ENCODE measurements at regions not wholly inside any gene's neighbourhood (a gene's known extent, or its start where the extent isn't known, plus 50 kb on each side); places are given as distances from the start of the nearest gene placed in this dataset.
"Not testable (repeated sequence)": the region's sequence is repeated elsewhere in the genome, so short reads cannot be mapped to it uniquely, and the experiment has no call there.

GRCh38 chr6:9890469-9890868 lies 524.4 kb downstream of the TFAP2A start:
- DNase-seq, result no peak
- H3K9me3 Mint-ChIP-seq, result peaks cover 0 to 21% of the 10 kb centered on the region in 2 donors
- H3K27me3 Mint-ChIP-seq, result no peaks in the 10 kb centered on the region
- no peak overlapping the region for H3K4me3 Mint-ChIP-seq
- ATAC-seq, result no peak
- H3K4me1 Mint-ChIP-seq, result no peaks in the 10 kb centered on the region
- H3K27ac Mint-ChIP-seq, result no peak overlapping the region

DNA sequence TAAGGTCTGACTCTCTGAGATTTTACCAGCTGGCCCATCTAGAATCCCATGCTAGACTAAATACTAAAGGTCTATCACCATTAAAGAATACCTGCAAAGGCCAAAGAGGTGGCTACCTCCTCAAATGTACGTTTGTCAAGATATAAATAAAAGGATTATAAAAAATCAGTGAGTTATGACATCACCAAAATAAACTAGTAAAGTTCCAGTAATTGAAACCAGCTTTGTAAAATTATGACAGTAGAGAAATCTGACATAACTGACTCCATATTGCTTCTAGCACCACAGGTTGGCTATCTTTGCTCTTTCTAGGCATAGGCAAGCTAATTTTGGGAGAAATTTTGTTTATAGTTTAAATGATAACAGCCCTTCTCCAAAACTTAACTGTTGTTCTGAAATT lies 536.3 kb downstream of the TFAP2A start:
- H3K9me3 Mint-ChIP-seq, result peaks cover 4 to 31% of the 10 kb centered on the region in 2 donors
- H3K27me3 Mint-ChIP-seq, result no peaks in the 10 kb centered on the region
- H3K27ac Mint-ChIP-seq, result no peak overlapping the region
- ATAC-seq, result no peak
- no peak overlapping the region for H3K4me3 Mint-ChIP-seq
- no peak for DNase-seq
- no peaks in the 10 kb centered on the region for H3K4me1 Mint-ChIP-seq

GRCh38 chr6:9875605-9876353 lies 539.1 kb downstream of the TFAP2A start:
- ATAC-seq (no peak), DNase-seq (no peak)
- H3K4me1 Mint-ChIP-seq, result no peaks in the 10 kb centered on the region
- H3K9me3 Mint-ChIP-seq, result peaks cover 4 to 27% of the 10 kb centered on the region in 2 donors
- no peak overlapping the region for H3K27ac Mint-ChIP-seq
- H3K4me3 Mint-ChIP-seq, result no peak overlapping the region
- no peaks in the 10 kb centered on the region for H3K27me3 Mint-ChIP-seq

GRCh38 chr6:9862603-9863167 lies 552.2 kb downstream of the TFAP2A start:
- no peak overlapping the region for H3K27ac Mint-ChIP-seq
- no peak overlapping the region for H3K4me3 Mint-ChIP-seq
- ATAC-seq (no peak), DNase-seq (no peak)
- H3K27me3 Mint-ChIP-seq, result no peaks in the 10 kb centered on the region
- H3K4me1 Mint-ChIP-seq, result no peaks in the 10 kb centered on the region
- H3K9me3 Mint-ChIP-seq, result peaks cover 24 to 49% of the 10 kb centered on the region in 2 donors

DNA sequence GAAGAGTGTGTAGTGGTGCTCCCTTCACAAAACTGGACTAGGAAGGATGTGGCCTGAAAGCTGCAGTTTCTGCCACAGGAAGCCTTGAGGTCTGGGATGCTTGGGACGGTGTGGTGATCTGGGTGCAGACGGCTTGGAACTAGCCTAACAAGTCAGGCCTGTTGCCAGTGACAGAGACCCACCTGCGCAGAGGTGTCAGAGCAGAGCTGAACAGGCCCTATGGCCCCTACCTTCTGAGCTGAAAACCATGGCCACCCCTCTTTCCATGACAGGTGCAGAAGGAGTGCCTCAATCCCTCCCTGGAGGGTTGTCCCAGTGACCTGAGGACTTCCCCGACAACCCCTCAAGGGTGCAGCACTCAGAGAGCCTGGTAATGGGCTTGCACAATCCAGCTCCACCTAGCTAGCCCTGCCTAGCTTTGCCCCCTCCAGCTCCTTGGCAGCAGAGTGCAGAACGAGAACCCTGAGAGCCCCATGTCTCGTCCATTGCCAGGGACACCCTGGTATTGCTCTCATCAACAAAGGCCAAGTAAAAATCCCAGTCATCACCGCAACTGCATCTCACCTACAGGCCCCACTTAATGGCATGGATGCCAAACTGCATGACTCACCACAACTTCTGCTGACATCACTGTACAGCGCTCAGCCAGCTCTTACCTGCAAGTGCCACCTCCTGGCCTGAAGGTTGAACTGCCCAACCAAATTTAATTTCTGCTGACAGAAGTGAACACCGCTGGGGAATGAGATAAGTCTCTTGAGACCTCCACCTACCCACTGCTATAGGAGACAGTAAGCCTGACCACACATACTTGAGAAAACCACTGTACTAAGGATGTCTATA lies 563.1 kb downstream of the TFAP2A start:
- Mint-ChIP-seq H3K27me3 (no peaks in the 10 kb centered on the region), H3K4me3 (no peak overlapping the region), H3K27ac (no peak overlapping the region), H3K9me3 (peaks cover 20 to 39% of the 10 kb centered on the region in 2 donors), H3K4me1 (no peaks in the 10 kb centered on the region)
- DNase-seq (no peak), ATAC-seq (no peak)

- DNase-seq (no peak), ATAC-seq (no peak)
- no peak overlapping the region for H3K4me3 Mint-ChIP-seq
- H3K4me1 Mint-ChIP-seq, result no peaks in the 10 kb centered on the region
- H3K27ac Mint-ChIP-seq, result no peak overlapping the region
- peaks cover 23 to 44% of the 10 kb centered on the region in 2 donors for H3K9me3 Mint-ChIP-seq
- H3K27me3 Mint-ChIP-seq, result no peaks in the 10 kb centered on the region
Observed at GRCh38 chr6:9851006-9851405, 563.9 kb downstream of the TFAP2A start.

DNA sequence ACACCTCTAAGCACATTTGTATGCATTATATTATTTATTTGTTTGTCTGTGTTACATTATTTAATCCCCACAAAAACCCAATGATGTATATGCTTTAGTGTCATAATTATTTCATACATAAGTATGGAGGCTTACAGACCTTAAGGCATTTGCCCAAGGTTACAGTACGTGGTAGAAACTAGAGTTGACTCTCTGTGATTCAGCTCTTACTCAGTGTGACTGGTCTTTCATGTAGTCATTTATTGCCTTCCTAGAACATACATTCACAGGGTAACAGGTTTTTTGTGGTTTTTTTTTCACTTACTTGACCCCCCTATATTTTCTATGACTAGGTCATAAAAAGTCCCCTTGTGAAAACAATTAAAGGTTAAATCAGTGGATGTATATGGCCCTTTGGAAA lies 566.8 kb downstream of the TFAP2A start:
- Mint-ChIP-seq H3K9me3 (peaks cover 18 to 39% of the 10 kb centered on the region in 2 donors), H3K4me3 (no peak overlapping the region), H3K27ac (no peak overlapping the region), H3K4me1 (no peaks in the 10 kb centered on the region), H3K27me3 (no peaks in the 10 kb centered on the region)
- DNase-seq (no peak), ATAC-seq (no peak)

DNA sequence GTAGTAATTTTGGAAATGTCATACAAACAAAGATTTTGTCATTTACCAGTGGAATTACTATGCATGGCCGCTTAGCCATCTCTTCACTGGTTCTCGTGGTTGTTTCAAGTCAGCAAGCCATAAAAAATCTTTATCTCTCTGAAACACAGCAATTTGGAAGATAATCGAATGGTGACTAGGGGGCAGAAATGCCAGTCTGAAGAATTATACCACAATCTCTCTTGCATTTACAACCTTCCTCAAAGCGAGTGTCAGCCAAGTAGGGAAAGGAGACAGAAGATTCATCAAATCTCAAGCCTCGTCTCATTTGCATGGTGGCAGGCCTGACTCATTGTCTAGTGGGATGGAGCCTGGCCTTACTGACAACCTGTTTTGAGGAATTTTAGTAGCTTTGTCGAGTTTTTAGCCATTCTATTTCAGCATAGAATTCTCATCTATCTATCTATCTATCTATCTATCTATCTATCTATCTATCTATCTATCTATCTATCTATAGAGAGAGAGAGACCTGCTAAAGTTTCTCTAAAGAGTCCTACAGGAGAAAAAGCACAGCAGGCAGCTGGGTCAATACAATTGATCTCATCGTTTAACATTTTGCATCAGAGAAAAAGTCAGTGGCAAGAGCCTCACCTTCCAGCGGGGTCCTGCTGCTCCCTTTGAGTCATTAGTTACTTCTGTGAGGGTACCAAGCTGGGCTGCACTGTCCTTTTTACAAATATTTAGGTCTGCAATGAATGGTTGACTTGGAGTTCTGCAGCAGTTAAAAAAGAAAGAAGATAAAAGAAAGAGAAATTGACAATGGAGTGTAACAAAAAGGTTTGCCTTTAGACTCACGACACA lies 572.8 kb downstream of the TFAP2A start:
- no peaks in the 10 kb centered on the region for H3K27me3 Mint-ChIP-seq
- no peak overlapping the region for H3K27ac Mint-ChIP-seq

DNA sequence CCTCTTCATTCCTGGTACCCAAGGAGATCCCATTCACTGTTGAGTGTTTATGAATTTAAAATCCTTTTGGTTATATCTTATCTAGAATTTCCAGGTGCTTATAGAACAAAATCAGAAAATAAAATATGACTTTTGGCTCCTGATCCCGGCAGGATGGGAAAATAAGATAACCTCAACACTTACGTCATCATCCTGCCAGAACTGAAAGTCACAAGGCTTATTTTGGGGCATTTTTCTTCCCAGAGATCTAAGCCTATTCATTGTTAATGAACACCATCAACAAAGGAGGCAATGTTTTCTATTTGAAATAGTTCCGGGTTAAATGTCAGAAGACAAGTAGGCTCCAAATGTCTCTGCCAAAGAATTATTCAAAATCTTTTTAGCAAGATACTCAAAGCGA lies 580.6 kb downstream of the TFAP2A start:
- no peak overlapping the region for H3K4me3 Mint-ChIP-seq
- DNase-seq (no peak), ATAC-seq (no peak)
- no peaks in the 10 kb centered on the region for H3K4me1 Mint-ChIP-seq
- peaks cover 9 to 18% of the 10 kb centered on the region in 2 donors for H3K9me3 Mint-ChIP-seq
- no peaks in the 10 kb centered on the region for H3K27me3 Mint-ChIP-seq
- H3K27ac Mint-ChIP-seq, result no peak overlapping the region

More for the DNA sequence above, 572.8 kb downstream of the TFAP2A start:
- Mint-ChIP-seq H3K4me1 (no peaks in the 10 kb centered on the region), H3K9me3 (peaks cover 17 to 30% of the 10 kb centered on the region in 2 donors), H3K4me3 (no peak overlapping the region)
- ATAC-seq (no peak), DNase-seq (no peak)

- DNase-seq (no peak), ATAC-seq (no peak)
- H3K4me1 Mint-ChIP-seq, result no peaks in the 10 kb centered on the region
- H3K27me3 Mint-ChIP-seq, result no peaks in the 10 kb centered on the region
- no peak overlapping the region for H3K4me3 Mint-ChIP-seq
- H3K9me3 Mint-ChIP-seq, result peaks cover 3 to 13% of the 10 kb centered on the region in 2 donors
- no peak overlapping the region for H3K27ac Mint-ChIP-seq
Observed at GRCh38 chr6:9831783-9832182, 583.1 kb downstream of the TFAP2A start.

DNA sequence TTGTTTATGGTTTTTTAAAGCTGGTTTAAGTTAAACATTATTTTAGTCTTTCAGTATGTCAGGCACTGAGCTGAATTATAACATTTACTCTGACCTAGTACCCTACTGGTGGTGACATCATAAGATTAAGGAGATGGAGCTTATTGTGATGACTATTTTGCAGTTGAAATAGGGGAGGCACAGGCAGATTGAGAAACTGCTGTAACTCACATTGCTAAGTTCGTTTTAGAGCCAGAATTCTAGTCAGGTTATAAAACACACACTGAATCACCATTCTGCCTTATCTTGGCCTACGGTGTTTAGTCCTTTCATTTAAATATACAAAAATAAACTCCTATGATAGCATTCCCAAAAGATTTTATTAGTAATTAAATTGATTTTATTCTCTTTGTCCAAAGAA lies 584.1 kb downstream of the TFAP2A start:
- Mint-ChIP-seq H3K27ac (peak overlapping the region in 1 of 2 donors; percentile 33), H3K4me1 (no peaks in the 10 kb centered on the region), H3K9me3 (peaks cover 3 to 6% of the 10 kb centered on the region in 2 donors), H3K4me3 (no peak overlapping the region), H3K27me3 (no peaks in the 10 kb centered on the region)
- DNase-seq (no peak), ATAC-seq (no peak)

DNA sequence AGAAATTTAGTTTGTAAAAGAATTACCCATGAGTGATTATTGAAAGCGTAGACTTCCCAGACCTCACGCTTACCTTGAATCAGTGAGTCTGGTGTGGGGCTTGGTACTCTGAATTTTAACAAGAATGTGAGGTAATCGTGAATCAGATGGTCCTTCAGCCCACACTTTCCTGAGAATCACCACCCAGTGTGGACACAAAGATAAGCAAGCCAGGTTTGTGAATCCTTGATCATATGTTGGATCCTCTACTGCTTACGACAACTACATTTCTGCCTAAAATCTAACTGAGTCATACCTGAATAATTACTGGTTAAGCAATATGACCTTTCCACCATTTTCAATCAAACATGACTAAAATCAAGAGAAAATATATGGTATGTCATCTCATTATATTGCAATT lies 589.3 kb downstream of the TFAP2A start:
- Mint-ChIP-seq H3K4me1 (no peaks in the 10 kb centered on the region), H3K4me3 (no peak overlapping the region), H3K9me3 (peaks cover 5 to 7% of the 10 kb centered on the region in 2 donors), H3K27ac (no peak overlapping the region), H3K27me3 (no peaks in the 10 kb centered on the region)
- no peak for ATAC-seq
- no peak for DNase-seq

DNA sequence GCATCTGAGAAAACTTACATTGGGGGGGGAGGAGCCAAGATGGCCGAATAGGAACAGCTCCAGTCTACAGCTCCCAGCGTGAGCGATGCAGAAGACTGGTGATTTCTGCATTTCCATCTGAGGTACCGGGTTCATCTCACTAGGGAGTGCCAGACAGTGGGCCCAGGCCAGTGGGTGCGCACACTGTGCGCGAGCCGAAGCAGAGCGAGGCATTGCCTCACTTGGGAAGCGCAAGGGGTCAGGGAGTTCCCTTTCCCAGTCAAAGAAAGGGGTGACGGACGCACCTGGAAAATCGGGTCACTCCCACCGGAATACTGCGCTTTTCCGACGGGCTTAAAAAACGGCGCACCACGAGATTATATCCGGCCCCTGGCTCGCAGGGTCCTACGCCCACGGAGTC lies 604.1 kb downstream of the TFAP2A start:
- not testable (repeated sequence) for ATAC-seq, H3K9me3 Mint-ChIP-seq, H3K4me3 Mint-ChIP-seq, H3K4me1 Mint-ChIP-seq, H3K27me3 Mint-ChIP-seq, H3K27ac Mint-ChIP-seq, DNase-seq

DNA sequence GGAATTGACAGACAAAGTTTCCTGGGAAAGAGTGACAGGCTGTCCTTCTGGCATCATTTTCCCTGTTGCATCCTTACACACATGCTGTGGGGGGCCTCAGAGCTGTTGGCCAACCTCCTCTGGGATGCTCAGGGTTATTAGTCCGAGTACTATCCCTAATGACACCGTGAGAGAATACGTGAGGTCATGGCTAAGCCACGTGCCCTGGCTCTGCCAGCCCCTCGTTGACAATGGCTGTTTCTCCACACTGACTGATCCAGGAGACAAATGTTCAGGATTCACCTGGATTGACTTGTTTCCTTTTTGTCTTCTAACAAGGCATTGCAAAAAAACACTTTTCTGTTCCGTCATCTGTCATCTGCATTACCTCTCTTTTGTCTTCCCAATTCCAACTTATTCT lies 604.6 kb downstream of the TFAP2A start:
- ATAC-seq (no peak), DNase-seq (no peak)
- Mint-ChIP-seq H3K4me3 (no peak overlapping the region), H3K9me3 (peaks cover 5 to 8% of the 10 kb centered on the region in 2 donors), H3K27ac (no peak overlapping the region), H3K27me3 (no peaks in the 10 kb centered on the region), H3K4me1 (no peaks in the 10 kb centered on the region)

GRCh38 chr6:9806195-9806594 lies 608.7 kb downstream of the TFAP2A start:
- no peaks in the 10 kb centered on the region for H3K27me3 Mint-ChIP-seq

More at GRCh38 chr6:9806195-9806594, 608.7 kb downstream of the TFAP2A start:
- Mint-ChIP-seq H3K4me3 (no peak overlapping the region), H3K4me1 (no peaks in the 10 kb centered on the region), H3K27ac (no peak overlapping the region), H3K9me3 (peaks cover 5 to 8% of the 10 kb centered on the region in 2 donors)
- DNase-seq, result no peak
- no peak for ATAC-seq

Measured in stimulated activated naive CD8-positive, alpha-beta T cell treated with anti-CD3 and anti-CD28 coated beads, Interleukin-15, amount 100 ng/mL, for 72 hours (primary cell).